ENCODE measurements at regions not wholly inside any gene's neighbourhood (a gene's known extent, or its start where the extent isn't known, plus 50 kb on each side); places are given as distances from the start of the nearest gene placed in this dataset.

DNA sequence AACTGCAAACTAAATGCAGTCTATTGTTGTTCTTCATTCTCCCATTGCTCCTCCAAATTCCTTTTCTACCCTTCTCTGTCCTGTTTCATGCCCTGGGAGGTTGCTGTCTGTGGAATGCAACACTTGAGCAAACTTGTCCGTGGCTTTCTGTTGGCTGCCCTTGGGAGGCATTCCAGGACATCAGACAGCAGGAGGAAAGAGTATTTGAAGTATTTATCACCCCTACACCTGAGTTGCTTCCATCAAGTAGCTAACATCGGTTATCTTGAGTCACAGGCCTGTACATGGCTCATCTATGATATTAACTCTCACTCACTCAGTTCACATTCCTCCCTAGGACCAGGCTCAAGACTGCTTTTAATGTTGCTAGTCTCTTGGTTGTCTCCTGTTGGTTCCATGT lies 803.4 kb upstream of the CDH6 start:
- Mint-ChIP-seq H3K36me3 (ENCODE audit: low read depth) (no peaks in the 10 kb centered on the region), H3K27me3 (ENCODE audit: insufficient read depth) (no peaks in the 10 kb centered on the region), H3K27ac (no peak overlapping the region), H3K4me3 (no peak overlapping the region), H3K4me1 (ENCODE audit: low read depth) (no peaks in the 10 kb centered on the region), H3K9me3 (peaks cover 38% of the 10 kb centered on the region)
- no peak for DNase-seq
- TF ChIP-seq, protein P1, sequence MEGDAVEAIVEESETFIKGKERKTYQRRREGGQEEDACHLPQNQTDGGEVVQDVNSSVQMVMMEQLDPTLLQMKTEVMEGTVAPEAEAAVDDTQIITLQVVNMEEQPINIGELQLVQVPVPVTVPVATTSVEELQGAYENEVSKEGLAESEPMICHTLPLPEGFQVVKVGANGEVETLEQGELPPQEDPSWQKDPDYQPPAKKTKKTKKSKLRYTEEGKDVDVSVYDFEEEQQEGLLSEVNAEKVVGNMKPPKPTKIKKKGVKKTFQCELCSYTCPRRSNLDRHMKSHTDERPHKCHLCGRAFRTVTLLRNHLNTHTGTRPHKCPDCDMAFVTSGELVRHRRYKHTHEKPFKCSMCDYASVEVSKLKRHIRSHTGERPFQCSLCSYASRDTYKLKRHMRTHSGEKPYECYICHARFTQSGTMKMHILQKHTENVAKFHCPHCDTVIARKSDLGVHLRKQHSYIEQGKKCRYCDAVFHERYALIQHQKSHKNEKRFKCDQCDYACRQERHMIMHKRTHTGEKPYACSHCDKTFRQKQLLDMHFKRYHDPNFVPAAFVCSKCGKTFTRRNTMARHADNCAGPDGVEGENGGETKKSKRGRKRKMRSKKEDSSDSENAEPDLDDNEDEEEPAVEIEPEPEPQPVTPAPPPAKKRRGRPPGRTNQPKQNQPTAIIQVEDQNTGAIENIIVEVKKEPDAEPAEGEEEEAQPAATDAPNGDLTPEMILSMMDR (IDR thresholded peaks at IDR 0.05) = no peak

DNA sequence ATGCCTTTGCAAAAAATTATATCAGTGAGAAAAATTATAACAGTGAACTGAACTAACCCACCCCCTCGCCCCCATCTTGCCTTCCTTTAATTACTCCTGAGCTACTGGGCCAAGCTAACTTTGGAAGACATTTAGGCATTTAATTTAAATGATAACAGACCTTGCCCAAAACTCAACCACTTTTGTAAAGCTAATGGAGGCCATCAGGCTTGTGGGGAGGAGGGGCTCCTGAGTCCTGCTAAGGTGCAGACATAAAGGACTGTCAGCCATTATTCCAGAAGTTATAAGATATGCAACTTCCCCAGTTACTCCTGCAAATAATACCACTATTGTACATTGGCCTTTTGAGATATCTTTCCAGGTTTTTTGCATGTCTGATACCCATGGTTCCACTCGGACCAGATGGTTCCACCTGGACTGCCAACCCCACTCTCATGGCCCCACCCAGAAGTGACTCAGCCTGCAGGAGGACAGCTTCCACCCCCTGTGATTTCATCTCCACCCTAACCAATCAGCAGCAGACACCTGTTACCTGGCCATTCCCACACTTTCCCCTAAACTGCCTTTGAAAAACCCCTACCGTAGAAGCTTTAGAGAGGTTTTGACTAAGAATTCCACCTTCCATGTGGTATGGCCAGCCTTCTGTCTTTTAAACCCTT lies 805.4 kb upstream of the CDH6 start:
- no peak overlapping the region for H3K4me3 Mint-ChIP-seq
- H3K27ac Mint-ChIP-seq = no peak overlapping the region
- H3K9me3 Mint-ChIP-seq = peaks cover 41% of the 10 kb centered on the region
- H3K36me3 Mint-ChIP-seq (ENCODE audit: low read depth) = no peaks in the 10 kb centered on the region
- TF ChIP-seq, protein P1 (IDR thresholded peaks at IDR 0.05) = no peak
- no peaks in the 10 kb centered on the region for H3K4me1 Mint-ChIP-seq (ENCODE audit: low read depth)
- H3K27me3 Mint-ChIP-seq (ENCODE audit: insufficient read depth) = no peaks in the 10 kb centered on the region
- DNase-seq = no peak

DNA sequence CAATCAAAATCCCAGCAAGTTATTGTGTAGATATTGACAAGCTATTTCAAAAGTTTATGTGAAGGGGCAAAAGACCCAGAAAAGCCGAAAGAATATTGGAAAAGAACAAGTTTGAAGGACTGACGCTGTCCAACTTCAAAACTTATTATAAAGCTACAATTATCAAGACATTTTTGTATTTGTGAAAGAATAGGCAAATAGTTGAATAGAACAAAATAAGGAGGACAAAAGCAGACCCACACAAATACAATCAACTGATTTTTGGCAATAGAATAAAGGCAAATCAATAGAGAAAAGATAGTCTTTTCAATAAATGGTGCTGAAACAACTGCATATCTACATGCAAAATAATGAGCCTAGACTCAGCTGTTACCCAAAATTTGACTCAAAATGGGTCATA lies 807.7 kb upstream of the CDH6 start:
- H3K9me3 Mint-ChIP-seq = peaks cover 34% of the 10 kb centered on the region

DNA sequence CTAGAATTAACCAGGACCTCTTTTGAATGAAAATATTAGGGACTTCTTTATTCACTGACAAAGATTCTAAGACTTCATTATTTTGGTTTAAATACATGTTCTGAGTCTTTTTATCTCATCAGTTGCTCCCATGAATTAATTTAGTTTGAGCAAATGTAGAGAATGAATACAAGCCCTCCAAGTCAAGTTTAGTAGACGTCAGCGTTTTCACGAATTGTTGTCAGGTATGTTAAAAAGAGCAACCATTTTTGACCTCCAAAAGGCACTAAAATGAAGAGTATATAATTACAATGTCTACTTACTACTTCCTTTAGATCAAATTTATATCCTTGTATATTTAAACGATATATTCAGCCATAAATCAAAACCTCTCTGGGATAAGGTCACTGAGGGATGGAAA lies 809.3 kb upstream of the CDH6 start:
- H3K36me3 Mint-ChIP-seq (ENCODE audit: low read depth) = no peaks in the 10 kb centered on the region
- no peak for DNase-seq
- TF ChIP-seq, protein P1 (IDR thresholded peaks at IDR 0.05) = no peak

More for the DNA sequence above, 807.7 kb upstream of the CDH6 start:
- Mint-ChIP-seq H3K4me3 (no peak overlapping the region), H3K27me3 (ENCODE audit: insufficient read depth) (no peaks in the 10 kb centered on the region), H3K27ac (no peak overlapping the region), H3K36me3 (ENCODE audit: low read depth) (no peaks in the 10 kb centered on the region), H3K4me1 (ENCODE audit: low read depth) (no peaks in the 10 kb centered on the region)
- TF ChIP-seq, protein P1 (IDR thresholded peaks at IDR 0.05) = no peak
- DNase-seq = no peak

DNA sequence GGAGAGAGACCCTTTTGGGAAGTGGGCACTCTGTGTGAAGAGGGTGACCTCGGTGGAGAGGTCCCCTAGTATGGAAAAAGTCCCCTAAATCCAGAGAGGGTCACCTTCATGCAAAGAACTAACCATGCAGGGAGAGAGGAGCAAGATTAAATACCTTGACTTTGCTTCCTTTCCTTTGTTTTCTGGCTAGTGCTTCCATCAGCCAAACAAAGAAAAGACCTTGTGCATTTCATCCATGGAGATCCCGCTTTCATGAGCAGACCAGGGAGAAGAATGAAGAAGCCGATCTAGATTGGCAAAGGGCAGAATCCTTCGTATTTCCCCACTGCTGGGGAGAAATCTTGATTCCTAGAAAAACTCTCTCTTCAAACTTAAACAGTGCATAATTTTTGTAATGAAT lies 813.3 kb upstream of the CDH6 start:
- Mint-ChIP-seq H3K27me3 (ENCODE audit: insufficient read depth) (no peaks in the 10 kb centered on the region; the same call in 1 of the 2 replicates), H3K4me3 (no peak overlapping the region), H3K27ac (no peak overlapping the region), H3K36me3 (ENCODE audit: low read depth) (no peaks in the 10 kb centered on the region), H3K4me1 (ENCODE audit: low read depth) (no peaks in the 10 kb centered on the region), H3K9me3 (peaks cover 20% of the 10 kb centered on the region)
- TF ChIP-seq, protein P1 (IDR thresholded peaks at IDR 0.05) = no peak
- DNase-seq = no peak

More for the DNA sequence above, 809.3 kb upstream of the CDH6 start:
- H3K4me1 Mint-ChIP-seq (ENCODE audit: low read depth) = no peaks in the 10 kb centered on the region
- H3K27ac Mint-ChIP-seq = no peak overlapping the region
- H3K27me3 Mint-ChIP-seq (ENCODE audit: insufficient read depth) = no peaks in the 10 kb centered on the region
- H3K4me3 Mint-ChIP-seq = no peak overlapping the region
- H3K9me3 Mint-ChIP-seq = peaks cover 30% of the 10 kb centered on the region
